Fibroblast of lung (primary cell): ENCODE measurements at regions not wholly inside any gene's neighbourhood (a gene's known extent, or its start where the extent isn't known, plus 50 kb on each side); places are given as distances from the start of the nearest gene placed in this dataset.

Source experiments
- DNase-seq, 2 donors: peaks; one replicate each; pipeline versions ENCODE4 v3.0.0 to v3.0.0-alpha.2; 2010; ENCODE audit warnings: low read depth in 2 of 2
- H2AFZ ChIP-seq: 2 replicates; pipeline ENCODE4 v1.5.1; 2012; ENCODE audit warnings: low read length, control low read depth, inconsistent platforms
- H3K27ac ChIP-seq: 2 replicates; pipeline ENCODE4 v1.5.1; 2011; ENCODE audit warnings: low read length, control low read depth; ENCODE audit not compliant: insufficient read depth
- H3K27me3 ChIP-seq: 2 replicates; pipeline ENCODE4 v1.5.1; 2011; ENCODE audit warnings: mild to moderate bottlenecking, low read length; ENCODE audit not compliant: control insufficient read depth, insufficient read depth
- H3K36me3 ChIP-seq: 2 replicates; pipeline ENCODE4 v1.5.1; 2011; ENCODE audit warnings: low read length; ENCODE audit not compliant: control insufficient read depth, insufficient read depth
- H3K4me1 ChIP-seq: 2 replicates; pipeline ENCODE4 v1.5.1; 2011; ENCODE audit warnings: low read length; ENCODE audit not compliant: control insufficient read depth, insufficient read depth; ENCODE audit errors: extremely low read depth
- H3K4me2 ChIP-seq: 2 replicates; pipeline ENCODE4 v1.5.1; 2011; ENCODE audit warnings: low read length, control low read depth; ENCODE audit not compliant: insufficient read depth; ENCODE audit errors: extremely low read depth
- H3K4me3 ChIP-seq, 4 experiments: fragments of 200-600 bp in 1 of 4; sonication (generic) in 1 of 4; replicated peaks in 1 of 4; 2 replicates each; pipeline ENCODE4 v1.5.1; 2011 to 2016; ENCODE audit warnings: low read length in 4 of 4, low read depth in 3 of 4, mild to moderate bottlenecking in 3 of 4, control low read depth in 2 of 4, inconsistent platforms in 1 of 4, mixed read lengths in 1 of 4; ENCODE audit not compliant: insufficient read depth in 1 of 4; ENCODE audit errors: control extremely low read depth in 1 of 4
- H3K79me2 ChIP-seq: 2 replicates; pipeline ENCODE4 v1.5.1; 2012; ENCODE audit warnings: mild to moderate bottlenecking, low read length, inconsistent platforms; ENCODE audit not compliant: control insufficient read depth, insufficient read depth
- H3K9ac ChIP-seq: 2 replicates; pipeline ENCODE4 v1.5.1; 2011; ENCODE audit warnings: mild to moderate bottlenecking, low read length, control low read depth; ENCODE audit not compliant: insufficient read depth
- H3K9me3 ChIP-seq: 2 replicates; pipeline ENCODE4 v1.5.1; 2012; ENCODE audit warnings: low read depth, low read length; ENCODE audit not compliant: control insufficient read depth, insufficient read depth
- H4K20me1 ChIP-seq: 2 replicates; pipeline ENCODE4 v1.5.1; 2011; ENCODE audit warnings: low read length; ENCODE audit not compliant: control insufficient read depth, insufficient read depth; ENCODE audit errors: extremely low read depth
- EZH2 ChIP-seq: IDR thresholded peaks from 2 replicates; pipeline ENCODE4 v1.5.1; 2012; ENCODE audit warnings: low read length, control low read depth, mild to moderate bottlenecking; ENCODE audit errors: missing control alignments
- TF ChIP-seq, protein P1 (sequence below), 2 donors: IDR thresholded peaks in 1 of 2; conservative IDR thresholded peaks in 1 of 2; 1 replicate in 1 of 2; 2 replicates in 1 of 2; pipeline ENCODE4 v1.5.1; 2011 to 2012; ENCODE audit warnings: low read length in 2 of 2, control low read depth in 1 of 2, inconsistent platforms in 1 of 2, low read depth in 1 of 2, mild to moderate bottlenecking in 1 of 2

DNA sequence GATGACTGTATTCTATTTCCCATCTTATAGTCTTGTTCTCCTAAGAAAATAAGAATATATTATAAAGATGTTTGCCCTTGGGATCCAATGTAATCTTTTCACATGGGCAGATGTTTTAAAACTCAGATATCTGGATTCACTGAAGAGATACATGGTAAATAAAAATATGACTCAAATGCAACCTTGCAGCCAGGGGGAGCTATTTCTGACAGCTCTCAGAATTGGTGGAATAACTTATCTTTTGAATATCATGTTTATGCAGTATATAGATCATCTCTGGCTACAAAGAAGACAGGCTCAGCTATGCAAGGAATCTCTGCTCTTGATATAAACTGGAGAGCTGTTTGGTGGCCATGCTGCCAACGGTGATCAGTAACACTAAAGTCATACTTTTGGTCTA, 274.7 kb downstream of the GLUD2 start:
- Histone ChIP-seq H3K4me2 (no peak overlapping the region), H3K27me3 (no peaks in the 10 kb centered on the region), H3K27ac (no peak overlapping the region), H2AFZ (no peak overlapping the region), H3K9me3 (no peaks in the 10 kb centered on the region), H3K4me1 (no peaks in the 10 kb centered on the region), H3K4me3 (no peak overlapping the region), H3K79me2 (no peaks in the 10 kb centered on the region), H3K36me3 (no peaks in the 10 kb centered on the region), H3K9ac (no peak overlapping the region), H4K20me1 (no peaks in the 10 kb centered on the region)
- no peak for DNase-seq
- TF ChIP-seq EZH2: no peak
- TF ChIP-seq, protein P1, sequence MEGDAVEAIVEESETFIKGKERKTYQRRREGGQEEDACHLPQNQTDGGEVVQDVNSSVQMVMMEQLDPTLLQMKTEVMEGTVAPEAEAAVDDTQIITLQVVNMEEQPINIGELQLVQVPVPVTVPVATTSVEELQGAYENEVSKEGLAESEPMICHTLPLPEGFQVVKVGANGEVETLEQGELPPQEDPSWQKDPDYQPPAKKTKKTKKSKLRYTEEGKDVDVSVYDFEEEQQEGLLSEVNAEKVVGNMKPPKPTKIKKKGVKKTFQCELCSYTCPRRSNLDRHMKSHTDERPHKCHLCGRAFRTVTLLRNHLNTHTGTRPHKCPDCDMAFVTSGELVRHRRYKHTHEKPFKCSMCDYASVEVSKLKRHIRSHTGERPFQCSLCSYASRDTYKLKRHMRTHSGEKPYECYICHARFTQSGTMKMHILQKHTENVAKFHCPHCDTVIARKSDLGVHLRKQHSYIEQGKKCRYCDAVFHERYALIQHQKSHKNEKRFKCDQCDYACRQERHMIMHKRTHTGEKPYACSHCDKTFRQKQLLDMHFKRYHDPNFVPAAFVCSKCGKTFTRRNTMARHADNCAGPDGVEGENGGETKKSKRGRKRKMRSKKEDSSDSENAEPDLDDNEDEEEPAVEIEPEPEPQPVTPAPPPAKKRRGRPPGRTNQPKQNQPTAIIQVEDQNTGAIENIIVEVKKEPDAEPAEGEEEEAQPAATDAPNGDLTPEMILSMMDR (conservative IDR thresholded peaks at IDR 0.05 in 1 of 2, IDR thresholded peaks at IDR 0.05 in 1 of 2; ENCODE audit: low read depth in 1 of 2, low read length in 2 of 2): no peak

DNA sequence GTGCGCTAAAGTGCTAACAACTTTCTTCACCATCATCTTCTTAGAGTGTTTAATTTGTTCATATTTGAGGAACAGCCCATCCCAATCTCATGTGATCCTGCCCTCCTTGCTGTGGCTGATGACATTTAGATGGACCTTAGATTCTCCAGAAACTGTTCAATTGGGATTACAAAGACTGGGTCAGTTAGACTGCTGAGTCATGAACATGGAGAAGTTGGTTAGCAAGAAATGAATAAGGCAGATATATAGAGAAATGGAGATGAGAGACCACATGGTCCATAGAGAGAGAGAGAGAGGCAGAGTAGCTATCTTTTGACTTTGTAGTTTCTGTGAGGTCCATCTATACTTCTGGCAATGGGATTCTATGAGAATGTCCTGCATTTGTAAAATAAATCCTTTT, 275.9 kb downstream of the GLUD2 start:
- H4K20me1 ChIP-seq: no peaks in the 10 kb centered on the region
- H3K9ac ChIP-seq: no peak overlapping the region
- no peaks in the 10 kb centered on the region for H3K36me3 ChIP-seq
- H3K27me3 ChIP-seq: no peaks in the 10 kb centered on the region
- H3K4me3 ChIP-seq: no peak overlapping the region
- H3K4me1 ChIP-seq: no peaks in the 10 kb centered on the region
- H3K79me2 ChIP-seq: no peaks in the 10 kb centered on the region
- H3K27ac ChIP-seq: no peak overlapping the region
- H3K4me2 ChIP-seq: no peak overlapping the region
- DNase-seq: no peak
- TF ChIP-seq EZH2: no peak
- TF ChIP-seq, protein P1 (conservative IDR thresholded peaks at IDR 0.05 in 1 of 2, IDR thresholded peaks at IDR 0.05 in 1 of 2; ENCODE audit: low read depth in 1 of 2, low read length in 2 of 2): no peak
- H3K9me3 ChIP-seq: no peaks in the 10 kb centered on the region
- no peak overlapping the region for H2AFZ ChIP-seq

DNA sequence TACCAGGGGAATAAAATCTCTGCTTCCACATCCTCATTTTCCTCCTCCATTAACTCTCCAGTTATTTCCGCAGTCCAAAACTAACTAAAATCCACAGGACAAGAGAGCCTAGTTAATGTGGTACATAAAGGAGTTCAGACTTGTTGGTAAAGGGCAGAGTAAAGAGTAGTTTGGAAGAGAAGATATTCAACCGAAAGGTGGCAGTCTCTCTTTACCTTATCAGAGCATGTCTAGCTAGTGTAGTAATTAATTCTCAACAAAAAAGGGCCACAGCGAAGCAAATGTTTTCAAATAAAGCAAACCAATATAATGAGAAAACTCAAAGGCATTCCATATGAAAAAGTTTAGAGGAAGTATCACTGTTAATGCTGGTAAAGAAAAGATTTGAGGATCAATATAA, 286.5 kb downstream of the GLUD2 start:
- no peaks in the 10 kb centered on the region for H4K20me1 ChIP-seq
- H3K9me3 ChIP-seq: no peaks in the 10 kb centered on the region
- no peaks in the 10 kb centered on the region for H3K4me1 ChIP-seq
- H3K36me3 ChIP-seq: no peaks in the 10 kb centered on the region
- no peaks in the 10 kb centered on the region for H3K79me2 ChIP-seq
- H3K27ac ChIP-seq: no peak overlapping the region
- no peak for DNase-seq
- no peak overlapping the region for H2AFZ ChIP-seq
- H3K9ac ChIP-seq: no peak overlapping the region
- H3K27me3 ChIP-seq: no peaks in the 10 kb centered on the region
- no peak overlapping the region for H3K4me2 ChIP-seq
- TF ChIP-seq EZH2: no peak
- TF ChIP-seq, protein P1 (conservative IDR thresholded peaks at IDR 0.05 in 1 of 2, IDR thresholded peaks at IDR 0.05 in 1 of 2; ENCODE audit: low read depth in 1 of 2, low read length in 2 of 2): no peak
- H3K4me3 ChIP-seq: no peak overlapping the region
